SU-DHL-6 (cell line): ENCODE measurements at regions not wholly inside any gene's neighbourhood (a gene's known extent, or its start where the extent isn't known, plus 50 kb on each side); places are given as distances from the start of the nearest gene placed in this dataset.

Source experiments
- EZH2phosphoT487 ChIP-seq: fragments of 200-600 bp; sonication (generic), shearing (Covaris generic); conservative IDR thresholded peaks from 2 replicates; pipeline ENCODE4 v1.6.1; 2018; ENCODE audit warnings: mild to moderate bottlenecking, antibody characterized with exemption, low read length, moderate library complexity, mixed read lengths
- TF ChIP-seq, protein P1 (sequence below): fragments of 200-600 bp; sonication (generic); IDR thresholded peaks from one replicate; pipeline ENCODE4 v1.5.1; 2017; ENCODE audit warnings: antibody characterized with exemption, mild to moderate bottlenecking, low read length, moderate library complexity; ENCODE audit not compliant: insufficient read depth, poor library complexity, severe bottlenecking

DNA sequence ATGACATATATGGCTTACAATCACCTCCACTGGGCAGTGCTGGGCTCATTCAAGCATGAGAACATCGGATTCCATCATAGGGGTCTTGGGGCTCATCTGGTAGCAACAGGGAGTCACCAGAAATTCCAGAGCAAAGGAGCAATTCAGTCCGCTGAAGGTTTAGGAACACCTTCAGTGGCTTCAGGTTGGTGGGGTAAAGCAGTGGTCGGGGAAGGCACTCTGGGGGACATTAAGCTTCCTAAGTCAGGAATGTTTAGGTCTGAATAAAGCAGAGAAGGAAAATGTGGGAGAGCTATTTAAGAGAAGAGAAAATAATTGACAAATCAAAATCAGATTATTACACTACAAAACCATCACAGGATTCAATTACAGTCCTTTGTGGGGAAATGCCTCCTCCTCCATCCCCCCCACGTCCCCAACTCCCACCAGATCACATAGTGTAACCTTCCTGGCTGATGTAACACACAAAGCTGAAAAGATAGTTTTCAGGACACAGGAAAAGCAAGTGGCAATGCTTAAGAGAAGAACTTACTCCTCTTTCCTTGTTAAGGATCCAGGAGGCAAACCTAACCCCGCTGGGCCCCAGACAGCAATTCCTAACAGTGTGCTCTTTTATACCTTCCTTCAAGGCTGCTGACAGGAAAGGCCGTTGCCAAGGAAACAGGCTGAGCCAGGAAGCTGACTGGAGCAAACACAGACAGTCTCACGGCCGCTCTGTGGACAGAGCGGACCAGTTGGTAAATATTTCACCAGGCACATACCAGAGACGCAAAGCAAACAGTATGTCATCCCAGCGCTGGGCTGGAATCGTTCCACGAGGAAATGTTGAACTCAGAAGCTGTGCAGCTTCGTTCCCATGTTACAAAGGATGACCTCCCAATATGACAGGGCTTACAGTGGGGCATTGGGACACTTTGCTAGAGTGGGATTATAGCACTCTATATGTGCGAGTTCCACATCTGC is 57.5 kb upstream of the LMCD1 start:
- TF ChIP-seq, protein P1, sequence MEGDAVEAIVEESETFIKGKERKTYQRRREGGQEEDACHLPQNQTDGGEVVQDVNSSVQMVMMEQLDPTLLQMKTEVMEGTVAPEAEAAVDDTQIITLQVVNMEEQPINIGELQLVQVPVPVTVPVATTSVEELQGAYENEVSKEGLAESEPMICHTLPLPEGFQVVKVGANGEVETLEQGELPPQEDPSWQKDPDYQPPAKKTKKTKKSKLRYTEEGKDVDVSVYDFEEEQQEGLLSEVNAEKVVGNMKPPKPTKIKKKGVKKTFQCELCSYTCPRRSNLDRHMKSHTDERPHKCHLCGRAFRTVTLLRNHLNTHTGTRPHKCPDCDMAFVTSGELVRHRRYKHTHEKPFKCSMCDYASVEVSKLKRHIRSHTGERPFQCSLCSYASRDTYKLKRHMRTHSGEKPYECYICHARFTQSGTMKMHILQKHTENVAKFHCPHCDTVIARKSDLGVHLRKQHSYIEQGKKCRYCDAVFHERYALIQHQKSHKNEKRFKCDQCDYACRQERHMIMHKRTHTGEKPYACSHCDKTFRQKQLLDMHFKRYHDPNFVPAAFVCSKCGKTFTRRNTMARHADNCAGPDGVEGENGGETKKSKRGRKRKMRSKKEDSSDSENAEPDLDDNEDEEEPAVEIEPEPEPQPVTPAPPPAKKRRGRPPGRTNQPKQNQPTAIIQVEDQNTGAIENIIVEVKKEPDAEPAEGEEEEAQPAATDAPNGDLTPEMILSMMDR, result no peak
- TF ChIP-seq EZH2phosphoT487, result no peak
